ENCODE measurements at regions not wholly inside any gene's neighbourhood (a gene's known extent, or its start where the extent isn't known, plus 50 kb on each side); places are given as distances from the start of the nearest gene placed in this dataset.

- no peaks in the 10 kb centered on the region for H3K9me3 Mint-ChIP-seq
- H3K36me3 Mint-ChIP-seq (ENCODE audit: low read depth), result no peaks in the 10 kb centered on the region
- H3K27ac Mint-ChIP-seq, result no peak overlapping the region
- ATAC-seq (replicated peaks), result no peak
- no peak overlapping the region for H3K4me3 Mint-ChIP-seq
- H3K4me1 Mint-ChIP-seq, result no peaks in the 10 kb centered on the region
- peaks cover 42% of the 10 kb centered on the region for H3K27me3 Mint-ChIP-seq
Observed at GRCh38 chr2:204336153-204336744, 209.0 kb upstream of the PARD3B start.

- Mint-ChIP-seq H3K4me3 (no peak overlapping the region), H3K9me3 (no peaks in the 10 kb centered on the region), H3K4me1 (no peaks in the 10 kb centered on the region), H3K27me3 (peaks cover 39% of the 10 kb centered on the region), H3K36me3 (ENCODE audit: low read depth) (no peaks in the 10 kb centered on the region), H3K27ac (no peak overlapping the region)
- ATAC-seq (replicated peaks), result no peak
Observed at GRCh38 chr2:204337638-204338037, 207.6 kb upstream of the PARD3B start.

- no peak overlapping the region for H3K27ac Mint-ChIP-seq
- no peaks in the 10 kb centered on the region for H3K36me3 Mint-ChIP-seq (ENCODE audit: low read depth)
- H3K4me3 Mint-ChIP-seq, result no peak overlapping the region
- no peaks in the 10 kb centered on the region for H3K4me1 Mint-ChIP-seq
- ATAC-seq (replicated peaks), result no peak
- H3K27me3 Mint-ChIP-seq, result peaks cover 38% of the 10 kb centered on the region
- no peaks in the 10 kb centered on the region for H3K9me3 Mint-ChIP-seq
Observed at GRCh38 chr2:204339212-204339715, 206.0 kb upstream of the PARD3B start.

- H3K9me3 Mint-ChIP-seq, result no peaks in the 10 kb centered on the region
- H3K4me3 Mint-ChIP-seq, result no peak overlapping the region
- peaks cover 38% of the 10 kb centered on the region for H3K27me3 Mint-ChIP-seq
- H3K27ac Mint-ChIP-seq, result no peak overlapping the region
- H3K4me1 Mint-ChIP-seq, result no peaks in the 10 kb centered on the region
- H3K36me3 Mint-ChIP-seq (ENCODE audit: low read depth), result no peaks in the 10 kb centered on the region
- no peak for ATAC-seq (replicated peaks)
Observed at GRCh38 chr2:204340511-204340910, 204.8 kb upstream of the PARD3B start.

GRCh38 chr2:204341887-204342276 is 203.4 kb upstream of the PARD3B start:
- H3K27ac Mint-ChIP-seq, result no peak overlapping the region
- no peak for ATAC-seq (replicated peaks)
- peaks cover 28% of the 10 kb centered on the region for H3K27me3 Mint-ChIP-seq
- no peaks in the 10 kb centered on the region for H3K4me1 Mint-ChIP-seq
- H3K36me3 Mint-ChIP-seq (ENCODE audit: low read depth), result no peaks in the 10 kb centered on the region
- H3K9me3 Mint-ChIP-seq, result no peaks in the 10 kb centered on the region
- H3K4me3 Mint-ChIP-seq, result no peak overlapping the region

GRCh38 chr2:204343685-204344084 is 201.6 kb upstream of the PARD3B start:
- H3K27ac Mint-ChIP-seq, result no peak overlapping the region
- ATAC-seq (replicated peaks), result no peak
- H3K27me3 Mint-ChIP-seq, result peaks cover 10% of the 10 kb centered on the region
- no peaks in the 10 kb centered on the region for H3K9me3 Mint-ChIP-seq
- no peak overlapping the region for H3K4me3 Mint-ChIP-seq
- H3K4me1 Mint-ChIP-seq, result no peaks in the 10 kb centered on the region
- no peaks in the 10 kb centered on the region for H3K36me3 Mint-ChIP-seq (ENCODE audit: low read depth)

GRCh38 chr2:204344119-204344518 is 201.2 kb upstream of the PARD3B start:
- no peaks in the 10 kb centered on the region for H3K4me1 Mint-ChIP-seq
- no peak overlapping the region for H3K4me3 Mint-ChIP-seq
- H3K27me3 Mint-ChIP-seq, result peaks cover 8% of the 10 kb centered on the region
- no peak overlapping the region for H3K27ac Mint-ChIP-seq
- no peaks in the 10 kb centered on the region for H3K36me3 Mint-ChIP-seq (ENCODE audit: low read depth)
- no peaks in the 10 kb centered on the region for H3K9me3 Mint-ChIP-seq
- ATAC-seq (replicated peaks), result no peak

- H3K4me3 Mint-ChIP-seq, result no peak overlapping the region
- no peaks in the 10 kb centered on the region for H3K36me3 Mint-ChIP-seq (ENCODE audit: low read depth)
- no peak for ATAC-seq (replicated peaks)
- no peaks in the 10 kb centered on the region for H3K9me3 Mint-ChIP-seq
- H3K27me3 Mint-ChIP-seq, result peaks cover 3% of the 10 kb centered on the region
- H3K27ac Mint-ChIP-seq, result no peak overlapping the region
- no peaks in the 10 kb centered on the region for H3K4me1 Mint-ChIP-seq
Observed at GRCh38 chr2:204346906-204347305, 198.4 kb upstream of the PARD3B start.

- Mint-ChIP-seq H3K36me3 (ENCODE audit: low read depth) (no peaks in the 10 kb centered on the region), H3K27ac (no peak overlapping the region), H3K27me3 (peaks cover 17% of the 10 kb centered on the region), H3K4me3 (no peak overlapping the region), H3K9me3 (no peaks in the 10 kb centered on the region), H3K4me1 (no peaks in the 10 kb centered on the region)
- ATAC-seq (replicated peaks), result no peak
Observed at GRCh38 chr2:204353823-204354222, 191.5 kb upstream of the PARD3B start.

- no peak for ATAC-seq (replicated peaks)
- peaks cover 17% of the 10 kb centered on the region for H3K27me3 Mint-ChIP-seq
- H3K9me3 Mint-ChIP-seq, result no peaks in the 10 kb centered on the region
- H3K27ac Mint-ChIP-seq, result no peak overlapping the region
- H3K4me3 Mint-ChIP-seq, result no peak overlapping the region
- no peaks in the 10 kb centered on the region for H3K4me1 Mint-ChIP-seq
- H3K36me3 Mint-ChIP-seq (ENCODE audit: low read depth), result no peaks in the 10 kb centered on the region
Observed at GRCh38 chr2:204354442-204354856, 190.8 kb upstream of the PARD3B start.

- Mint-ChIP-seq H3K27me3 (peaks cover 17% of the 10 kb centered on the region), H3K36me3 (ENCODE audit: low read depth) (no peaks in the 10 kb centered on the region), H3K4me3 (no peak overlapping the region), H3K9me3 (no peaks in the 10 kb centered on the region), H3K4me1 (no peaks in the 10 kb centered on the region), H3K27ac (no peak overlapping the region)
- ATAC-seq (replicated peaks), result no peak
Observed at GRCh38 chr2:204355688-204356087, 189.6 kb upstream of the PARD3B start.

- peaks cover 17% of the 10 kb centered on the region for H3K27me3 Mint-ChIP-seq
- H3K36me3 Mint-ChIP-seq (ENCODE audit: low read depth), result no peaks in the 10 kb centered on the region
- no peak overlapping the region for H3K27ac Mint-ChIP-seq
- no peaks in the 10 kb centered on the region for H3K4me1 Mint-ChIP-seq
- no peak for ATAC-seq (replicated peaks)
- no peak overlapping the region for H3K4me3 Mint-ChIP-seq
- no peaks in the 10 kb centered on the region for H3K9me3 Mint-ChIP-seq
Observed at GRCh38 chr2:204356151-204356641, 189.1 kb upstream of the PARD3B start.

- Mint-ChIP-seq H3K27ac (no peak overlapping the region), H3K27me3 (peaks cover 17% of the 10 kb centered on the region), H3K4me3 (no peak overlapping the region), H3K36me3 (ENCODE audit: low read depth) (no peaks in the 10 kb centered on the region), H3K4me1 (no peaks in the 10 kb centered on the region), H3K9me3 (no peaks in the 10 kb centered on the region)
- no peak for ATAC-seq (replicated peaks)
Observed at GRCh38 chr2:204357286-204357685, 188.0 kb upstream of the PARD3B start.

- Mint-ChIP-seq H3K4me3 (no peak overlapping the region), H3K27me3 (peaks cover 17% of the 10 kb centered on the region), H3K4me1 (no peaks in the 10 kb centered on the region), H3K36me3 (ENCODE audit: low read depth) (no peaks in the 10 kb centered on the region), H3K9me3 (no peaks in the 10 kb centered on the region), H3K27ac (no peak overlapping the region)
- ATAC-seq (replicated peaks), result no peak
Observed at GRCh38 chr2:204359076-204359475, 186.2 kb upstream of the PARD3B start.

GRCh38 chr2:204360218-204361007 is 184.9 kb upstream of the PARD3B start:
- no peak for ATAC-seq (replicated peaks)
- Mint-ChIP-seq H3K27me3 (peaks cover 19% of the 10 kb centered on the region), H3K9me3 (no peaks in the 10 kb centered on the region), H3K27ac (no peak overlapping the region), H3K36me3 (ENCODE audit: low read depth) (no peaks in the 10 kb centered on the region), H3K4me1 (no peaks in the 10 kb centered on the region), H3K4me3 (no peak overlapping the region)

All from activated T-helper 17 cell treated with anti-CD3 and anti-CD28 coated beads, Interleukin-2, amount 50 U/mL, for 72 hours (primary cell).